ENCODE measurements at regions not wholly inside any gene's neighbourhood (a gene's known extent, or its start where the extent isn't known, plus 50 kb on each side); places are given as distances from the start of the nearest gene placed in this dataset.

DNA sequence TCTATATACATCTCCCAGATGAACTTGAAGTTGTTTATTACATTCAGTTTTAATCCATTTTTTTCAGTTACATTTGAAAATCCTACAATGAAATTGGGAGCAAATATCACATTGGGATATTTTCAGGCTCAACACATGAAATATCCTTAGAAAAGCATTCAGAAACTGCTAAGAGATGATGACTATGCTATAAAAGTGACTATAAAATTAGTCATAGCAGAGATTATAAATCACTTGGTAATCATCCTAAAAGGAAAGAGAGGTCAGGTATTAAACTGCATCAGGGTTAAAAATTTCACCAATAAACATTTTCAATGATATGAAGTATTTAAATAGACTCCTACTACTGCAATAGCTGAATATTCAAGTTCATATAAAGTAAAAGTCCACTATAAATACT, 987.7 kb downstream of the GRIK2 start:
- no peak for DNase-seq (ENCODE audit: extremely low spot score)
- ChIA-PET POLR2A (no interaction called here), CTCF (no interaction called here)
- TF ChIP-seq FOXA1 (IDR thresholded peaks at IDR 0.05): no peak
- no peak for TF ChIP-seq PKNOX1 (IDR thresholded peaks at IDR 0.05)
- no peak for TF ChIP-seq FOXM1 (IDR thresholded peaks at IDR 0.05; ENCODE audit: borderline replicate concordance)

GRCh38 chr6:102356170-102356569, 962.7 kb downstream of the GRIK2 start:
- DNase-seq (ENCODE audit: extremely low spot score): no peak
- POLR2A ChIA-PET: no interaction called here
- TF ChIP-seq ELF4 (IDR thresholded peaks at IDR 0.05): no peak
- TF ChIP-seq HDGF (IDR thresholded peaks at IDR 0.05; ENCODE audit: borderline replicate concordance): no peak
- no peak for TF ChIP-seq FOXK2 (IDR thresholded peaks at IDR 0.05)
- no peak for TF ChIP-seq LEF1 (IDR thresholded peaks at IDR 0.05; ENCODE audit: borderline replicate concordance)
- no peak for TF ChIP-seq TARDBP (IDR thresholded peaks at IDR 0.05)
- CTCF ChIA-PET: interaction anchor here (0.6 kb wide), 1 partner anchor 1235 kb away, joined by 3 read pairs; no protein-coding TSS in a partner anchor

DNA sequence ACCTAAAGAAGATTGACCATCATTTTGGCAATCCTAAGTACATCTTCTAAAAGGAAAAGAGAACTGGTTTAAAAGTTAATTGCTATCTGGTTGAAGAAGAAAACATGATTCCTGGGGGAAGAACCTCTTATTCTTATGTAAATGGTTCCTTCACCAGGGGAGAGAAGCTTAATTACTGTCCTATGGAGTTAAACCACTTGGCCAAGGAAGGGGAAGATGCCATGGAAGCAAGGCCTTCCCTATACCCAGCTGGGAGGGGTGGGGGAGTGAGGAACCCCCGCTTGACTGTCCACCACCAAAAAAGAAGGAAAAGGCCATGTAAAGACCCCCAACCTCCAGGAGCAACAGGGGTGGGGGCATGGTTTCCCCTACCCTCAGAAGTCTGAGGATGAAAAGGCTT, 962.1 kb downstream of the GRIK2 start:
- POLR2A ChIA-PET: no interaction called here
- TF ChIP-seq L3MBTL2 (conservative IDR thresholded peaks at IDR 0.05) (no peak), FOXK2 (IDR thresholded peaks at IDR 0.05) (no peak), ZNF384 (IDR thresholded peaks at IDR 0.05) (no peak), SUZ12 (IDR thresholded peaks at IDR 0.05) (no peak), NFRKB (IDR thresholded peaks at IDR 0.05) (no peak)
- DNase-seq (ENCODE audit: extremely low spot score): no peak
- CTCF ChIA-PET: no interaction called here

GRCh38 chr6:102352552-102352951, 959.0 kb downstream of the GRIK2 start:
- no peak for DNase-seq (ENCODE audit: extremely low spot score)
- no peak for TF ChIP-seq FOXM1 (IDR thresholded peaks at IDR 0.05; ENCODE audit: borderline replicate concordance)
- no peak for TF ChIP-seq HDGF (IDR thresholded peaks at IDR 0.05; ENCODE audit: borderline replicate concordance)
- TF ChIP-seq SP1 (IDR thresholded peaks at IDR 0.05): no peak
- TF ChIP-seq PKNOX1 (IDR thresholded peaks at IDR 0.05): no peak
- TF ChIP-seq SUZ12 (IDR thresholded peaks at IDR 0.05): no peak
- TF ChIP-seq CTBP1 (IDR thresholded peaks at IDR 0.05; ENCODE audit: borderline replicate concordance): no peak
- no peak for TF ChIP-seq NFRKB (IDR thresholded peaks at IDR 0.05)
- TF ChIP-seq FOXK2 (IDR thresholded peaks at IDR 0.05): no peak
- TF ChIP-seq ZNF384 (IDR thresholded peaks at IDR 0.05): no peak
- TF ChIP-seq ARNT (IDR thresholded peaks at IDR 0.05): no peak
- TF ChIP-seq TARDBP (IDR thresholded peaks at IDR 0.05): no peak
- TF ChIP-seq FOXA1 (IDR thresholded peaks at IDR 0.05): no peak
- no peak for TF ChIP-seq L3MBTL2 (conservative IDR thresholded peaks at IDR 0.05)
- no peak for TF ChIP-seq ELF4 (IDR thresholded peaks at IDR 0.05)
- no peak for TF ChIP-seq LEF1 (IDR thresholded peaks at IDR 0.05; ENCODE audit: borderline replicate concordance)
- no peak for TF ChIP-seq BHLHE40 (IDR thresholded peaks at IDR 0.05; ENCODE audit: borderline replicate concordance)
- ChIA-PET POLR2A (no interaction called here), CTCF (no interaction called here)

DNA sequence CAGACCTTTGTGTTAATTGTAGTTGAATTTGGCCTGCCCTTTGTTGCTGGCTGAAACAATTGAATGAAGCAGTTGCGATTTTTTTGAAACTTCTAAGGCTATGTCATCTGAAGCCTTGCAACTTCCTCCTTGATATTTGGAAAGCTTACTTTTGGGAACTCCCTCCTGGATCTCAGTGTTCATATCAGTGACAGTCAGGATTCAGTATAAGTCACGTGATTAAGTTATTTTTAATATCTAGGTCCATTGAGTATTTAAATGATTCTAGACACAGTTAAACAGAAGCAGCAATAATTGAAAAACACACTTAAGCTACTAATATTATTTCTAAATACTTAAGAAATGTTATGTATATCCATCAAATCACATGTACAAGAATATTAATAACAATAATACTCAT, 951.3 kb downstream of the GRIK2 start:
- ChIA-PET POLR2A (no interaction called here), CTCF (no interaction called here)
- no peak for DNase-seq (ENCODE audit: extremely low spot score)
- no peak for TF ChIP-seq BHLHE40 (IDR thresholded peaks at IDR 0.05; ENCODE audit: borderline replicate concordance)
- no peak for TF ChIP-seq SP1 (IDR thresholded peaks at IDR 0.05)
- TF ChIP-seq FOXA1 (IDR thresholded peaks at IDR 0.05): no peak
- no peak for TF ChIP-seq CTBP1 (IDR thresholded peaks at IDR 0.05; ENCODE audit: borderline replicate concordance)

DNA sequence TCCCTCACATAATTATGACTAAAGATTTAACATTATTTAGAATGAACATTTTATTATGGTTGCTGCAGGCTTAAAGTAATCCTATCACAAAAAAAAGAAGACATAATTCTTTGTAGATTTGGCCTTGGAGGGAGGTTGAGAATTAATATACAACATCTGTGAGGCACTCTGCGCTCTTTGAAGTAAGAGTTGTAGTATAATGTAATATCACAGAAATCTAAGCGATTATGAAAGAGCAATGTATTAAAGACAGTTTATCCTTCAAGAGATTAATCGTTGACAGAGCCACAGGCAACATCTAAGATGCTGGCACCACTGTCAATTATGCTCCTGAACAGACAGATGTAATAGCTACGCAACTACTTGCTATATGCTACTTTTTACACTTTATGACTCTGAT, 946.8 kb downstream of the GRIK2 start:
- no peak for DNase-seq (ENCODE audit: extremely low spot score)
- POLR2A ChIA-PET: no interaction called here
- CTCF ChIA-PET: no interaction called here
- TF ChIP-seq BHLHE40 (IDR thresholded peaks at IDR 0.05; ENCODE audit: borderline replicate concordance) (no peak), SUZ12 (IDR thresholded peaks at IDR 0.05) (no peak), ELF4 (IDR thresholded peaks at IDR 0.05) (no peak), L3MBTL2 (conservative IDR thresholded peaks at IDR 0.05) (no peak), ARNT (IDR thresholded peaks at IDR 0.05) (no peak), LEF1 (IDR thresholded peaks at IDR 0.05; ENCODE audit: borderline replicate concordance) (no peak), PKNOX1 (IDR thresholded peaks at IDR 0.05) (no peak), FOXM1 (IDR thresholded peaks at IDR 0.05; ENCODE audit: borderline replicate concordance) (no peak), CTBP1 (IDR thresholded peaks at IDR 0.05; ENCODE audit: borderline replicate concordance) (no peak), ZNF384 (IDR thresholded peaks at IDR 0.05) (no peak), FOXK2 (IDR thresholded peaks at IDR 0.05) (no peak)

GRCh38 chr6:102333736-102334135, 940.2 kb downstream of the GRIK2 start:
- ChIA-PET POLR2A (no interaction called here), CTCF (no interaction called here)
- no peak for TF ChIP-seq FOXM1 (IDR thresholded peaks at IDR 0.05; ENCODE audit: borderline replicate concordance)
- TF ChIP-seq PKNOX1 (IDR thresholded peaks at IDR 0.05): no peak
- no peak for TF ChIP-seq L3MBTL2 (conservative IDR thresholded peaks at IDR 0.05)
- no peak for TF ChIP-seq FOXK2 (IDR thresholded peaks at IDR 0.05)
- no peak for TF ChIP-seq ZNF384 (IDR thresholded peaks at IDR 0.05)
- TF ChIP-seq FOXA1 (IDR thresholded peaks at IDR 0.05): no peak
- TF ChIP-seq HDGF (IDR thresholded peaks at IDR 0.05; ENCODE audit: borderline replicate concordance): no peak
- TF ChIP-seq ARNT (IDR thresholded peaks at IDR 0.05): no peak
- TF ChIP-seq SP1 (IDR thresholded peaks at IDR 0.05): no peak
- no peak for TF ChIP-seq SUZ12 (IDR thresholded peaks at IDR 0.05)
- no peak for TF ChIP-seq NFRKB (IDR thresholded peaks at IDR 0.05)
- DNase-seq (ENCODE audit: extremely low spot score): no peak
